Transverse colon (tissue), 4 donors: ENCODE measurements at regions not wholly inside any gene's neighbourhood (a gene's known extent, or its start where the extent isn't known, plus 50 kb on each side); places are given as distances from the start of the nearest gene placed in this dataset.

Experiments used
- DNase-seq: peaks from one replicate; pipeline ENCODE4 v3.0.0-alpha.2; 2019
- H3K27ac ChIP-seq, 4 donors: fragments of 200-600 bp; sonication (generic); 2 replicates each; pipeline ENCODE4 v1.5.1; 2016 to 2018; ENCODE audit warnings: inconsistent platforms in 4 of 4
- H3K27me3 ChIP-seq: fragments of 200-600 bp; sonication (generic); 2 replicates; pipeline ENCODE4 v1.5.1; 2017; ENCODE audit warnings: inconsistent platforms
- H3K36me3 ChIP-seq, 4 donors: fragments of 200-600 bp; sonication (generic); 2 replicates each; pipeline ENCODE4 v1.5.1; 2017 to 2019; ENCODE audit warnings: inconsistent platforms in 4 of 4
- H3K4me1 ChIP-seq, 4 donors: fragments of 200-600 bp; sonication (generic); 2 replicates each; pipeline ENCODE4 v1.5.1; 2017 to 2020; ENCODE audit warnings: inconsistent platforms in 4 of 4
- H3K4me3 ChIP-seq, 4 donors: fragments of 200-600 bp; sonication (generic); 1 replicate in 1 of 4; 2 replicates in 3 of 4; pipeline versions ENCODE4 v1.5.1 to v1.6.1; 2017 to 2019; ENCODE audit warnings: inconsistent platforms in 4 of 4
- H3K9me3 ChIP-seq, 2 donors: fragments of 200-600 bp; sonication (generic); 2 replicates each; pipeline ENCODE4 v1.5.1; 2017 to 2019; ENCODE audit warnings: inconsistent platforms in 2 of 2
- EP300 ChIP-seq: sonication (generic); formaldehyde crosslinking; IDR thresholded peaks from one replicate; pipeline ENCODE4 v1.6.1; 2017; ENCODE audit warnings: antibody characterized with exemption, low read depth
- POLR2A ChIP-seq: fragments of 450-650 bp; IDR thresholded peaks from one replicate; pipeline ENCODE4 v1.6.1; 2016; ENCODE audit warnings: antibody characterized with exemption, mild to moderate bottlenecking, moderate library complexity
- POLR2AphosphoS5 ChIP-seq, 3 donors: sonication (generic); formaldehyde crosslinking; IDR thresholded peaks; one replicate each; pipeline ENCODE4 v1.6.1; 2016; ENCODE audit warnings: antibody characterized with exemption in 3 of 3
- WGBS, 2 donors: methylation state at CpG; one replicate each; pipeline ENCODE4 v1.1.5; 2018; ENCODE audit warnings: low coverage in 1 of 2; 5-methylcytosine and 5-hydroxymethylcytosine counted together
- in situ Hi-C, 4 donors: fragments of 200-750 bp; cut with MboI; loops; one replicate each; pipeline versions ENCODE4 v1.15.0 to v1.15.1; 2017; ENCODE audit warnings: low sequenced_read_pairs in 3 of 4, low pct_ligation_motif_present in 1 of 4, low pct_unique_long_range_greater_than_20kb in 1 of 4
- intact Hi-C: fragments of 100-400 bp; cut with DNase I; formaldehyde crosslinking; loops from one replicate; pipeline ENCODE4 v1.15.1; 2023; ENCODE audit warnings: low total_unique reads
- TF ChIP-seq, protein P1 (sequence below), 5 experiments: fragments of 200-600 bp in 3 of 5; fragments of 450-650 bp in 2 of 5; sonication (generic) in 3 of 5; IDR thresholded peaks; 1 replicate in 2 of 5; 2 replicates in 3 of 5; pipeline ENCODE4 v1.5.1; 2016 to 2017; ENCODE audit warnings: antibody characterized with exemption in 5 of 5, inconsistent platforms in 3 of 5, mild to moderate bottlenecking in 2 of 5, moderate library complexity in 1 of 5

DNA sequence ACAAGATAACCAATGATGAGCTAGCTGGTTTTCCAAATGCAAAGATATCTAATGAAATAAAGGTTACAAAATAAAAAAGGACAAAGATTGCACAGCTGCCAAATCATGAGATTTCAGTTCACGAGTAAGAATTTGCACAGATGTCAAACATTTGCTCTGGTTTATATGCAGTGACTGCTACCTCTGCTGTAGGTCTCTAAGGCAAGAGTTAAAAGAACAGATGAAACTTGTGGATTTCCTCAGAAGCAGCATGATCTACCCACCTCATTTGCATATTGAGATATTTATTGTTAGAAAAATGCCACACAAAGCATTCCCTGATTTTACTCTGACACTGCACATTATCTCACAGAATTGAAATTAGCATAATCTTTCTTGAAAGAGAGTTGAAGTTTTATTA lies 763.2 kb upstream of the ZEB2 start:
- Histone ChIP-seq H3K36me3 (no peaks in the 10 kb centered on the region), H3K4me3 (no peak overlapping the region), H3K27ac (no peak overlapping the region), H3K9me3 (no peaks in the 10 kb centered on the region), H3K4me1 (no peaks in the 10 kb centered on the region), H3K27me3 (no peaks in the 10 kb centered on the region)
- TF ChIP-seq EP300 (no peak), POLR2AphosphoS5 (IDR thresholded peaks at IDR 0.05) (no peak), POLR2A (no peak)
- TF ChIP-seq, protein P1, sequence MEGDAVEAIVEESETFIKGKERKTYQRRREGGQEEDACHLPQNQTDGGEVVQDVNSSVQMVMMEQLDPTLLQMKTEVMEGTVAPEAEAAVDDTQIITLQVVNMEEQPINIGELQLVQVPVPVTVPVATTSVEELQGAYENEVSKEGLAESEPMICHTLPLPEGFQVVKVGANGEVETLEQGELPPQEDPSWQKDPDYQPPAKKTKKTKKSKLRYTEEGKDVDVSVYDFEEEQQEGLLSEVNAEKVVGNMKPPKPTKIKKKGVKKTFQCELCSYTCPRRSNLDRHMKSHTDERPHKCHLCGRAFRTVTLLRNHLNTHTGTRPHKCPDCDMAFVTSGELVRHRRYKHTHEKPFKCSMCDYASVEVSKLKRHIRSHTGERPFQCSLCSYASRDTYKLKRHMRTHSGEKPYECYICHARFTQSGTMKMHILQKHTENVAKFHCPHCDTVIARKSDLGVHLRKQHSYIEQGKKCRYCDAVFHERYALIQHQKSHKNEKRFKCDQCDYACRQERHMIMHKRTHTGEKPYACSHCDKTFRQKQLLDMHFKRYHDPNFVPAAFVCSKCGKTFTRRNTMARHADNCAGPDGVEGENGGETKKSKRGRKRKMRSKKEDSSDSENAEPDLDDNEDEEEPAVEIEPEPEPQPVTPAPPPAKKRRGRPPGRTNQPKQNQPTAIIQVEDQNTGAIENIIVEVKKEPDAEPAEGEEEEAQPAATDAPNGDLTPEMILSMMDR (IDR thresholded peaks at IDR 0.05), result no peak
- 38 to 40% methylated on average over 1 of the region's 1 CpG for WGBS, 2 donors
- in situ Hi-C loops, result no loop called here
- intact Hi-C loops, result no loop called here
- no peak for DNase-seq

DNA sequence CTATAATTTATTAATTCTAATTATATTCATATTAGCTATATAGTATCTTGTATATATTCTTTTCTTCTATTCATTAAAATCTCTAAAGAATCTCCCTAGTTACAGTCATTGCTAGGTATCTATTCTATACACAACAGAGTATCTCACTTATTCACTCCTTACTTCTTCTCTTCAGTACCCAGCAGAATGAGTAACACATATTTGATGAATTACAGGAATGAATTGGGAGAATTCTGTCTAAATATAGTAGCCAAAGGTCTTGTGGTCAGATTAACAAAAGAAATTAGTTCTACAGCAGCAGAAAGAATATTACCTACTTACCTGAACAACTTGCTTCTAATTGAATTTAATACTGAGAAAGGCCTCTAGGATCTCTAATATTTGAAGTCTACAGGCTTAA lies 758.0 kb upstream of the ZEB2 start:
- no peaks in the 10 kb centered on the region for H3K9me3 ChIP-seq
- TF ChIP-seq POLR2A (no peak), POLR2AphosphoS5 (IDR thresholded peaks at IDR 0.05) (no peak), EP300 (no peak)
- TF ChIP-seq, protein P1 (IDR thresholded peaks at IDR 0.05), result no peak

DNA sequence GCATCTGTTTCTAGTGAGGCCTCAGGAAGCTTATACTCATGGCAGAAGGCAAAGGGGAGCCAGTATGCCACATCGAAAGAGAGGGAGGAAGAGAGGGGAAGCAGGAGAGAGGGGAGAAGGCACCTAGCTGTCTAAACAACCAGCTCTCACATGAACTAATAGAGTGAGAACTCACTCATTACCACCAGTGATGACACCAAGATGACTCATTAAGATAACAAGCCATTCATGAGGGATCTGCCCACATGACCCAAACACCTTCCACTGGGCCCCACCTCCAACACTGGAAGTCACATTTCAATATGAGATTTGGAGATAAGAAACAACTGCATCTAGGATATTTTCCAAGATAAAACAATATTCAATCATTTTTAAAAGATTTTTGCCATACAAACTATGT lies 753.9 kb upstream of the ZEB2 start:
- no peak for TF ChIP-seq POLR2AphosphoS5 (IDR thresholded peaks at IDR 0.05)
- TF ChIP-seq POLR2A, result no peak
- TF ChIP-seq, protein P1 (IDR thresholded peaks at IDR 0.05), result no peak
- no peak for TF ChIP-seq EP300
- in situ Hi-C loops, result no loop called here
- DNase-seq, result no peak
- H3K27ac ChIP-seq, result no peak overlapping the region
- intact Hi-C loops, result no loop called here
- no peaks in the 10 kb centered on the region for H3K36me3 ChIP-seq
- H3K4me1 ChIP-seq, result no peaks in the 10 kb centered on the region
- 80 to 96% methylated on average over 1 of the region's 1 CpG for WGBS, 2 donors
- H3K27me3 ChIP-seq, result no peaks in the 10 kb centered on the region
- H3K4me3 ChIP-seq, result no peak overlapping the region
- no peaks in the 10 kb centered on the region for H3K9me3 ChIP-seq

More for the DNA sequence above, 758.0 kb upstream of the ZEB2 start:
- Histone ChIP-seq H3K27me3 (no peaks in the 10 kb centered on the region), H3K27ac (no peak overlapping the region), H3K36me3 (no peaks in the 10 kb centered on the region), H3K4me3 (no peak overlapping the region), H3K4me1 (no peaks in the 10 kb centered on the region)
- in situ Hi-C loops (no loop called here), intact Hi-C loops (no loop called here)
- no peak for DNase-seq

DNA sequence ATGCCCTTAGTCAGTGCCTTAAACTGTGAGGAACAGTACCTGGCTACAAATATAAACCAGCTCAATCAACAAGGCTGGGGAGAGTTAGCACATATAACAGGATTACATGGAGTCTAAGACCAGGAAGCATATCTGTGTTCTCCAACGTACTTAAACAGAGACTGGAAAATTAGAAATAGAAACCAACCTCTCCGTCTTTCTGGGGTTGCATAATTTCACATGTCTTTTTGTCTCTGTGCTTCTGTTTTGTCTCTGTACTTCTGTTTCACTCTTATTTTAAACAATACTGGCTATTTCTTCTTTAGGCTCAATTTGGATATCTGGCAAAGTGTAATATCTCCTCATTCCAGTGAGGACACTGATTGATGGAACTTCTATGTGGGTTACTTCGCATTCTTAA lies 749.0 kb upstream of the ZEB2 start:
- Histone ChIP-seq H3K27me3 (no peaks in the 10 kb centered on the region), H3K4me3 (no peak overlapping the region), H3K36me3 (no peaks in the 10 kb centered on the region), H3K9me3 (no peaks in the 10 kb centered on the region), H3K4me1 (no peaks in the 10 kb centered on the region), H3K27ac (no peak overlapping the region)
- DNase-seq, result no peak
- no peak for TF ChIP-seq POLR2AphosphoS5 (IDR thresholded peaks at IDR 0.05)
- TF ChIP-seq, protein P1 (IDR thresholded peaks at IDR 0.05), result no peak
- TF ChIP-seq EP300, result no peak
- no peak for TF ChIP-seq POLR2A
- WGBS, 2 donors, result 62 to 64% methylated on average over 3 of the region's 3 CpGs
- intact Hi-C loops, result no loop called here
- in situ Hi-C loops, result no loop called here
